H9 (cell line): ENCODE measurements at regions not wholly inside any gene's neighbourhood (a gene's known extent, or its start where the extent isn't known, plus 50 kb on each side); places are given as distances from the start of the nearest gene placed in this dataset.

Experiments used
- DNase-seq: peaks from one replicate; pipeline ENCODE4 v3.0.0-alpha.2; 2017
- H2AFZ ChIP-seq: one replicate; pipeline ENCODE4 v1.6.1; 2013; ENCODE audit warnings: mild to moderate bottlenecking, low read length, control low read depth, moderate library complexity
- H2AK5ac ChIP-seq: 2 replicates; pipeline ENCODE4 v1.6.1; 2013; ENCODE audit warnings: low read length, control low read depth, mixed read lengths; ENCODE audit not compliant: insufficient read length
- H2BK120ac ChIP-seq: one replicate; pipeline ENCODE4 v1.6.1; 2013; ENCODE audit warnings: low read depth, mild to moderate bottlenecking, low read length, control low read depth, inconsistent platforms; ENCODE audit not compliant: poor library complexity, severe bottlenecking
- H2BK12ac ChIP-seq: 2 replicates; pipeline ENCODE4 v1.6.1; 2013; ENCODE audit warnings: low read length, control low read depth, mixed read lengths, low read depth; ENCODE audit not compliant: insufficient read length
- H2BK15ac ChIP-seq: 2 replicates; pipeline ENCODE4 v1.6.1; 2013; ENCODE audit warnings: low read depth, low read length, control low read depth
- H2BK20ac ChIP-seq: one replicate; pipeline ENCODE4 v1.6.1; 2013; ENCODE audit warnings: low read depth, mild to moderate bottlenecking, low read length, control low read depth, inconsistent platforms; ENCODE audit not compliant: poor library complexity, severe bottlenecking
- H2BK5ac ChIP-seq: 2 replicates; pipeline ENCODE4 v1.6.1; 2013; ENCODE audit warnings: low read length, control low read depth, mixed read lengths; ENCODE audit not compliant: insufficient read length
- H3K14ac ChIP-seq: 2 replicates; pipeline ENCODE4 v1.6.1; 2013; ENCODE audit warnings: low read length, control low read depth; ENCODE audit not compliant: insufficient read depth
- H3K18ac ChIP-seq: 2 replicates; pipeline ENCODE4 v1.6.1; 2013; ENCODE audit warnings: low read depth, mild to moderate bottlenecking, mixed read lengths, low read length, control low read depth; ENCODE audit not compliant: insufficient read length
- H3K23ac ChIP-seq: 2 replicates; pipeline ENCODE4 v1.6.1; 2013; ENCODE audit warnings: low read length, control low read depth, mixed read lengths, low read depth; ENCODE audit not compliant: insufficient read length
- H3K23me2 ChIP-seq: 2 replicates; pipeline ENCODE4 v1.6.1; 2013; ENCODE audit warnings: low read depth, mild to moderate bottlenecking, mixed read lengths, low read length, control low read depth; ENCODE audit not compliant: insufficient read length, poor library complexity, severe bottlenecking
- H3K27ac ChIP-seq: 2 replicates; pipeline ENCODE4 v1.5.1; 2013; ENCODE audit warnings: low read length, control low read depth, mixed read lengths, low read depth; ENCODE audit not compliant: insufficient read length
- H3K27me3 ChIP-seq: 2 replicates; pipeline ENCODE4 v1.6.1; 2013; ENCODE audit warnings: low read length, control low read depth, inconsistent platforms; ENCODE audit not compliant: insufficient read depth
- H3K4ac ChIP-seq: 2 replicates; pipeline ENCODE4 v1.6.1; 2013; ENCODE audit warnings: low read depth, mild to moderate bottlenecking, control low read depth, inconsistent platforms, low read length, moderate library complexity
- H3K4me1 ChIP-seq: 2 replicates; pipeline ENCODE4 v1.6.1; 2013; ENCODE audit warnings: low read length, control low read depth, inconsistent platforms; ENCODE audit not compliant: insufficient read depth
- H3K4me2 ChIP-seq: 2 replicates; pipeline ENCODE4 v1.6.1; 2013; ENCODE audit warnings: low read length, control low read depth, mixed read lengths; ENCODE audit not compliant: insufficient read length, insufficient read depth
- H3K56ac ChIP-seq: 2 replicates; pipeline ENCODE4 v1.6.1; 2013; ENCODE audit warnings: low read depth, mild to moderate bottlenecking, mixed read lengths, low read length, control low read depth; ENCODE audit not compliant: insufficient read length
- H3K79me1 ChIP-seq: 2 replicates; pipeline ENCODE4 v1.6.1; 2013; ENCODE audit warnings: low read depth, mild to moderate bottlenecking, moderate library complexity, low read length, control low read depth, inconsistent platforms; ENCODE audit not compliant: insufficient read depth, poor library complexity, severe bottlenecking
- H3K79me2 ChIP-seq: 2 replicates; pipeline ENCODE4 v1.6.1; 2013; ENCODE audit warnings: low read length, control low read depth, inconsistent platforms; ENCODE audit not compliant: insufficient read depth
- H3K9ac ChIP-seq: 2 replicates; pipeline ENCODE4 v1.6.1; 2013; ENCODE audit warnings: low read length, control low read depth, mixed read lengths; ENCODE audit not compliant: insufficient read length; ENCODE audit errors: extremely low read depth
- H3K9me3 ChIP-seq: one replicate; pipeline ENCODE4 v1.6.1; 2013; ENCODE audit warnings: low read depth, low read length, inconsistent platforms; ENCODE audit not compliant: control insufficient read depth
- H3T11ph ChIP-seq: one replicate; pipeline ENCODE4 v1.6.1; 2013; ENCODE audit warnings: mild to moderate bottlenecking, low read length, control low read depth, inconsistent platforms
- H4K20me1 ChIP-seq: one replicate; pipeline ENCODE4 v1.6.1; 2013; ENCODE audit not compliant: control insufficient read depth, insufficient read length, insufficient read depth
- H4K5ac ChIP-seq: 2 replicates; pipeline ENCODE4 v1.6.1; 2013; ENCODE audit warnings: low read depth, mild to moderate bottlenecking, mixed read lengths, low read length, control low read depth; ENCODE audit not compliant: insufficient read length
- H4K8ac ChIP-seq: replicated peaks from 2 replicates; pipeline ENCODE4 v1.6.1; 2013; ENCODE audit warnings: low read length, control low read depth, mixed read lengths, low read depth; ENCODE audit not compliant: insufficient read length
- H4K91ac ChIP-seq: 2 replicates; pipeline ENCODE4 v1.6.1; 2013; ENCODE audit warnings: low read depth, mild to moderate bottlenecking, moderate library complexity, mixed read lengths, low read length, control low read depth; ENCODE audit not compliant: insufficient read length
- H3K27ac Mint-ChIP-seq, 3 experiments: 2 replicates in 2 of 3; 3 replicates in 1 of 3; pipeline ENCODE4 v1.8.0; 2020 to 2021; ENCODE audit warnings: mixed read lengths in 3 of 3, mild to moderate bottlenecking in 1 of 3, moderate library complexity in 1 of 3
- H3K27me3 Mint-ChIP-seq: 2 replicates; pipeline ENCODE4 v1.8.0; 2021; ENCODE audit warnings: low read depth, mild to moderate bottlenecking, moderate library complexity, mixed read lengths
- H3K36me3 Mint-ChIP-seq, 3 experiments: 2 replicates in 2 of 3; 3 replicates in 1 of 3; pipeline ENCODE4 v1.8.0; 2020 to 2021; ENCODE audit warnings: low read depth in 3 of 3, mixed read lengths in 3 of 3; ENCODE audit not compliant: insufficient read depth in 1 of 3
- H3K4me1 Mint-ChIP-seq, 2 experiments: 2 replicates each; pipeline ENCODE4 v1.8.0; 2020; ENCODE audit warnings: mixed read lengths in 2 of 2
- H3K4me3 Mint-ChIP-seq, 2 experiments: 2 replicates in 1 of 2; 3 replicates in 1 of 2; pipeline ENCODE4 v1.8.0; 2020 to 2021; ENCODE audit warnings: mild to moderate bottlenecking in 2 of 2, mixed read lengths in 2 of 2, moderate library complexity in 1 of 2
- H3K9me3 Mint-ChIP-seq, 2 experiments: 2 replicates in 1 of 2; 3 replicates in 1 of 2; pipeline ENCODE4 v1.8.0; 2020; ENCODE audit warnings: mild to moderate bottlenecking in 2 of 2, mixed read lengths in 2 of 2, moderate library complexity in 1 of 2
- CTCF ChIP-seq: fragments of 200-600 bp; sonication (generic); conservative IDR thresholded peaks from 3 replicates; pipeline ENCODE4 v1.8.0; 2021; ENCODE audit warnings: antibody characterized with exemption, mild to moderate bottlenecking
- WGBS: extraction: QIAGEN DNeasy Blood & Tissue Kit; methylation state at CpG from one replicate; pipeline ENCODE4 v1.1.7; 2013; ENCODE audit warnings: missing lambda C conversion rate, low lambda C conversion rate, mixed read lengths; ENCODE audit not compliant: insufficient read length; ENCODE audit errors: extremely low coverage; 5-methylcytosine and 5-hydroxymethylcytosine counted together

GRCh38 chr20:10864076-10864672, 190.4 kb upstream of the JAG1 start:
- Mint-ChIP-seq H3K4me1 (peaks cover 4% of the 10 kb centered on the region in 2 experiments), H3K4me3 (no peak overlapping the region), H3K36me3 (no peaks in the 10 kb centered on the region), H3K27ac (no peak overlapping the region), H3K9me3 (no peaks in the 10 kb centered on the region; a peak in 1 of 5 replicates), H3K27me3 (no peaks in the 10 kb centered on the region; the same call in 1 of the 2 replicates)
- Histone ChIP-seq H3K23ac (no peak overlapping the region), H2BK15ac (no peak overlapping the region), H4K91ac (no peak overlapping the region), H4K5ac (no peak overlapping the region), H3T11ph (no peak overlapping the region), H3K4ac (no peak overlapping the region), H2AFZ (no peak overlapping the region), H3K4me1 (no peaks in the 10 kb centered on the region), H3K9ac (no peak overlapping the region), H3K56ac (no peak overlapping the region), H3K79me1 (no peaks in the 10 kb centered on the region), H2BK12ac (no peak overlapping the region), H3K9me3 (no peaks in the 10 kb centered on the region), H4K20me1 (no peaks in the 10 kb centered on the region), H2BK120ac (no peak overlapping the region), H3K18ac (no peak overlapping the region), H3K4me2 (no peak overlapping the region), H3K79me2 (no peaks in the 10 kb centered on the region), H2BK20ac (no peak overlapping the region), H4K8ac (no peak overlapping the region), H2AK5ac (no peak overlapping the region), H3K23me2 (no peaks in the 10 kb centered on the region), H3K27me3 (no peaks in the 10 kb centered on the region), H2BK5ac (no peak overlapping the region), H3K14ac (no peak overlapping the region), H3K27ac (no peak overlapping the region)
- DNase-seq, result peak; percentile 47
- no peak for TF ChIP-seq CTCF
- no CpG with 5 or more reads among the region's 8 CpGs for WGBS
